HepG2 (cell line): ENCODE measurements at regions not wholly inside any gene's neighbourhood (a gene's known extent, or its start where the extent isn't known, plus 50 kb on each side); places are given as distances from the start of the nearest gene placed in this dataset.

Experiments used
- ATAC-seq: fragments of 200-7000 bp; cut with Tn5 transposase; 3 replicates; pipeline ENCODE4 v1.9.1; 2020; ENCODE audit warnings: mild to moderate bottlenecking, moderate library complexity
- BruUV-seq: library from RNA; stranded (reverse); fragments of 400-500 nt; replicated peaks from 2 replicates; lab custom pipeline; 2021; lab: Mats Ljungman, UMichigan
- CTCF ChIA-PET: fragments of 300-600 bp; formaldehyde crosslinking; extraction: SDS; loops from one replicate; lab custom pipeline; 2021; ENCODE audit warnings: low total read pairs, inconsistent platforms, low intra/inter-chr PET ratio; lab: Yijun Ruan, JAX
- POLR2A ChIA-PET: fragments of 350-600 bp; sonication (Branson Sonifier 250); formaldehyde crosslinking; loops from one replicate; lab custom pipeline; 2020; ENCODE audit warnings: antibody characterized with exemption, inconsistent platforms; lab: Yijun Ruan, JAX
- DNase-seq: peaks from one replicate; pipeline ENCODE4 v3.0.0-alpha.2; 2015; ENCODE audit warnings: low spot score
- FAIRE-seq: peaks from 3 replicates; lab custom pipeline; 2011; peaks lifted over from hg19 to GRCh38; lab: Jason Lieb, UNC
- H2AFZ ChIP-seq: one replicate; pipeline ENCODE4 v1.6.1; 2011; ENCODE audit warnings: low read length, inconsistent platforms
- H3K27ac ChIP-seq: fragments of 300-600 bp; 3 replicates; pipeline ENCODE4 v1.8.0; 2011; ENCODE audit warnings: mixed run types, mild to moderate bottlenecking, mixed read lengths, low read length, inconsistent platforms; ENCODE audit not compliant: insufficient read depth; ENCODE audit errors: extremely low read length
- H3K27me3 ChIP-seq, 2 experiments: fragments of 200-600 bp in 1 of 2; 2 replicates in 1 of 2; 3 replicates in 1 of 2; pipeline versions ENCODE4 v1.6.0 to v1.8.0; 2011; ENCODE audit warnings: low read length in 2 of 2, mild to moderate bottlenecking in 2 of 2, moderate library complexity in 2 of 2, inconsistent platforms in 1 of 2; ENCODE audit not compliant: insufficient read depth in 2 of 2, control insufficient read depth in 1 of 2
- H3K36me3 ChIP-seq, 2 experiments: fragments of 200-600 bp in 1 of 2; replicated peaks in 1 of 2; 2 replicates in 1 of 2; 3 replicates in 1 of 2; pipeline versions ENCODE4 v1.5.1 to v1.8.0; 2011; ENCODE audit warnings: low read length in 2 of 2, inconsistent platforms in 1 of 2; ENCODE audit not compliant: insufficient read depth in 2 of 2, control insufficient read depth in 1 of 2
- H3K4me1 ChIP-seq: 2 replicates; pipeline ENCODE4 v1.5.1; 2012; ENCODE audit warnings: low read length, inconsistent platforms; ENCODE audit not compliant: insufficient read depth
- H3K4me2 ChIP-seq: 2 replicates; pipeline ENCODE4 v1.6.0; 2011; ENCODE audit warnings: low read depth, low read length, inconsistent platforms
- H3K4me3 ChIP-seq, 3 experiments: fragments of 200-600 bp in 1 of 3; sonication (generic), shearing (Covaris generic) in 1 of 3; replicated peaks in 1 of 3; 2 replicates each; pipeline ENCODE4 v1.5.1; 2011 to 2016; ENCODE audit warnings: low read length in 3 of 3, inconsistent platforms in 2 of 3, low read depth in 2 of 3, mild to moderate bottlenecking in 2 of 3, control low read depth in 1 of 3, mixed read lengths in 1 of 3; ENCODE audit not compliant: insufficient read depth in 1 of 3
- H3K79me2 ChIP-seq: one replicate; pipeline ENCODE4 v1.6.1; 2011; ENCODE audit warnings: low read length, inconsistent platforms; ENCODE audit not compliant: insufficient read depth
- H3K9ac ChIP-seq: 2 replicates; pipeline ENCODE4 v1.6.0; 2011; ENCODE audit warnings: mild to moderate bottlenecking, low read depth, low read length, inconsistent platforms; ENCODE audit not compliant: insufficient read depth
- H3K9me3 ChIP-seq: 2 replicates; pipeline ENCODE4 v1.5.1; 2012; ENCODE audit warnings: mild to moderate bottlenecking, low read length
- H4K20me1 ChIP-seq: 2 replicates; pipeline ENCODE4 v1.6.0; 2011; ENCODE audit warnings: inconsistent platforms, mild to moderate bottlenecking, low read length, moderate library complexity; ENCODE audit not compliant: insufficient read depth
- CENPBD1 ChIP-seq: sonication (generic); formaldehyde crosslinking; IDR thresholded peaks from 2 replicates; pipeline ENCODE4 v1.8.0; 2022; ENCODE audit warnings: missing genetic modification reagents, low read depth, mild to moderate bottlenecking, borderline replicate concordance
- CHCHD3 ChIP-seq: sonication (generic); formaldehyde crosslinking; IDR thresholded peaks from 2 replicates; pipeline ENCODE4 v1.8.0; 2022; ENCODE audit warnings: mild to moderate bottlenecking, missing genetic modification reagents, moderate library complexity
- GFI1 ChIP-seq: sonication (generic); formaldehyde crosslinking; IDR thresholded peaks from 2 replicates; pipeline ENCODE4 v1.5.0; 2020; ENCODE audit warnings: missing genetic modification reagents, mild to moderate bottlenecking, borderline replicate concordance
- HMGA1 ChIP-seq: sonication (generic); formaldehyde crosslinking; conservative IDR thresholded peaks from 2 replicates; pipeline ENCODE4 v1.4.0; 2020; ENCODE audit warnings: missing genetic modification reagents
- KDM2A ChIP-seq: sonication (generic); formaldehyde crosslinking; IDR thresholded peaks from 2 replicates; pipeline ENCODE4 v1.4.0; 2020; ENCODE audit warnings: low read depth, missing genetic modification reagents, borderline replicate concordance
- PCBP2 ChIP-seq: fragments of 200-400 bp; formaldehyde crosslinking; optimal IDR thresholded peaks from 2 replicates; pipeline ENCODE3; 2018; ENCODE audit warnings: low read length, low read depth; ENCODE audit not compliant: poor library complexity, severe bottlenecking
- RAD21 ChIP-seq: fragments of 450-650 bp; formaldehyde crosslinking; IDR thresholded peaks from 2 replicates; pipeline ENCODE4 v1.5.0; 2020; ENCODE audit warnings: mild to moderate bottlenecking
- SALL1 ChIP-seq: sonication (generic); formaldehyde crosslinking; IDR thresholded peaks from 2 replicates; pipeline ENCODE4 v1.8.0; 2022; ENCODE audit warnings: mild to moderate bottlenecking, missing genetic modification reagents
- SMARCC2 ChIP-seq: fragments of 450-650 bp; IDR thresholded peaks from 2 replicates; pipeline ENCODE4 v1.6.1; 2017; ENCODE audit warnings: antibody characterized with exemption, mild to moderate bottlenecking
- ZBTB2 ChIP-seq: sonication (generic); formaldehyde crosslinking; IDR thresholded peaks from 2 replicates; pipeline ENCODE4 v1.8.0; 2022; ENCODE audit warnings: low read depth, missing genetic modification reagents
- ZKSCAN1 ChIP-seq: fragments of 150-350 bp; IDR thresholded peaks from 2 replicates; pipeline ENCODE4 v1.6.1; 2014; ENCODE audit warnings: low read length
- ZNF205 ChIP-seq: IDR thresholded peaks from 2 replicates; pipeline ENCODE4 v1.6.1; 2018; ENCODE audit warnings: missing biosample characterization, missing genetic modification reagents
- ZNF724P ChIP-seq: sonication (generic); formaldehyde crosslinking; IDR thresholded peaks from 2 replicates; pipeline ENCODE4 v1.8.0; 2022; ENCODE audit warnings: missing genetic modification reagents, borderline replicate concordance
- ZNF75D ChIP-seq: sonication (generic); formaldehyde crosslinking; IDR thresholded peaks from 2 replicates; pipeline ENCODE4 v1.8.1; 2023; ENCODE audit warnings: missing genetic modification reagents, mild to moderate bottlenecking, borderline replicate concordance
- ZNF891 ChIP-seq: sonication (generic); formaldehyde crosslinking; IDR thresholded peaks from 2 replicates; pipeline ENCODE4 v1.5.0; 2020; ENCODE audit warnings: mild to moderate bottlenecking, missing genetic modification reagents
- WGBS: methylation state at CpG from one replicate; pipeline ENCODE4 v1.1.6; 2017; ENCODE audit warnings: low lambda C conversion rate; 5-methylcytosine and 5-hydroxymethylcytosine counted together
- in situ Hi-C: cut with HindIII; loops from 2 replicates; pipeline ENCODE4 v1.10.0; 2017; ENCODE audit warnings: low pct_unique_long_range_greater_than_20kb; ENCODE audit not compliant: extremely low pct_ligation_motif_present
- intact Hi-C: fragments of 100-400 bp; cut with micrococcal nuclease; formaldehyde crosslinking; loops from one replicate; pipeline ENCODE4 v1.10.0; 2022; ENCODE audit not compliant: unreplicated experiment
- TF ChIP-seq, protein P1 (sequence below): sonication (generic); formaldehyde crosslinking; IDR thresholded peaks from 2 replicates; pipeline ENCODE4 v1.4.0; 2020; ENCODE audit warnings: missing genetic modification reagents, mild to moderate bottlenecking, borderline replicate concordance
- TF ChIP-seq, protein P2 (sequence below): sonication (generic); formaldehyde crosslinking; IDR thresholded peaks from 2 replicates; pipeline ENCODE4 v1.4.0; 2020; ENCODE audit warnings: mild to moderate bottlenecking, missing genetic modification reagents, borderline replicate concordance
- TF ChIP-seq, protein P3 (sequence below): fragments of 450-650 bp; IDR thresholded peaks from 2 replicates; pipeline ENCODE4 v1.6.1; 2016

- POLR2A ChIA-PET = no interaction called here
- Histone ChIP-seq H3K9ac (no peak overlapping the region), H3K36me3 (no peaks in the 10 kb centered on the region), H3K79me2 (no peaks in the 10 kb centered on the region), H3K27me3 (no peaks in the 10 kb centered on the region), H3K9me3 (no peaks in the 10 kb centered on the region), H4K20me1 (no peaks in the 10 kb centered on the region), H3K4me3 (no peak overlapping the region), H3K4me2 (no peak overlapping the region), H3K4me1 (no peaks in the 10 kb centered on the region), H2AFZ (no peak overlapping the region), H3K27ac (no peak overlapping the region)
- DNase-seq (no peak), FAIRE-seq (no peak), ATAC-seq (no peak)
- in situ Hi-C loops = no loop called here
- intact Hi-C loops = no loop called here
- CTCF ChIA-PET = no interaction called here
- WGBS = 7% methylated on average over 4 of the region's 4 CpGs
- no TSS peak for BruUV-seq
- TF ChIP-seq GFI1 (CRISPR knock-in tag) (no peak), RAD21 (CRISPR knock-in tag) (no peak), KDM2A (CRISPR knock-in tag) (no peak), ZNF724P (CRISPR knock-in tag) (no peak), ZNF205 (CRISPR knock-in tag) (no peak), HMGA1 (no peak), ZKSCAN1 (no peak), SALL1 (no peak), CHCHD3 (no peak), ZBTB2 (no peak), ZNF891 (no peak), CENPBD1 (CRISPR knock-in tag) (no peak), ZNF75D (no peak), PCBP2 (no peak), SMARCC2 (no peak)
- TF ChIP-seq, protein P1, sequence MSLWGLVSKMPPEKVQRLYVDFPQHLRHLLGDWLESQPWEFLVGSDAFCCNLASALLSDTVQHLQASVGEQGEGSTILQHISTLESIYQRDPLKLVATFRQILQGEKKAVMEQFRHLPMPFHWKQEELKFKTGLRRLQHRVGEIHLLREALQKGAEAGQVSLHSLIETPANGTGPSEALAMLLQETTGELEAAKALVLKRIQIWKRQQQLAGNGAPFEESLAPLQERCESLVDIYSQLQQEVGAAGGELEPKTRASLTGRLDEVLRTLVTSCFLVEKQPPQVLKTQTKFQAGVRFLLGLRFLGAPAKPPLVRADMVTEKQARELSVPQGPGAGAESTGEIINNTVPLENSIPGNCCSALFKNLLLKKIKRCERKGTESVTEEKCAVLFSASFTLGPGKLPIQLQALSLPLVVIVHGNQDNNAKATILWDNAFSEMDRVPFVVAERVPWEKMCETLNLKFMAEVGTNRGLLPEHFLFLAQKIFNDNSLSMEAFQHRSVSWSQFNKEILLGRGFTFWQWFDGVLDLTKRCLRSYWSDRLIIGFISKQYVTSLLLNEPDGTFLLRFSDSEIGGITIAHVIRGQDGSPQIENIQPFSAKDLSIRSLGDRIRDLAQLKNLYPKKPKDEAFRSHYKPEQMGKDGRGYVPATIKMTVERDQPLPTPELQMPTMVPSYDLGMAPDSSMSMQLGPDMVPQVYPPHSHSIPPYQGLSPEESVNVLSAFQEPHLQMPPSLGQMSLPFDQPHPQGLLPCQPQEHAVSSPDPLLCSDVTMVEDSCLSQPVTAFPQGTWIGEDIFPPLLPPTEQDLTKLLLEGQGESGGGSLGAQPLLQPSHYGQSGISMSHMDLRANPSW (CRISPR knock-in tag) = no peak
- TF ChIP-seq, protein P2, sequence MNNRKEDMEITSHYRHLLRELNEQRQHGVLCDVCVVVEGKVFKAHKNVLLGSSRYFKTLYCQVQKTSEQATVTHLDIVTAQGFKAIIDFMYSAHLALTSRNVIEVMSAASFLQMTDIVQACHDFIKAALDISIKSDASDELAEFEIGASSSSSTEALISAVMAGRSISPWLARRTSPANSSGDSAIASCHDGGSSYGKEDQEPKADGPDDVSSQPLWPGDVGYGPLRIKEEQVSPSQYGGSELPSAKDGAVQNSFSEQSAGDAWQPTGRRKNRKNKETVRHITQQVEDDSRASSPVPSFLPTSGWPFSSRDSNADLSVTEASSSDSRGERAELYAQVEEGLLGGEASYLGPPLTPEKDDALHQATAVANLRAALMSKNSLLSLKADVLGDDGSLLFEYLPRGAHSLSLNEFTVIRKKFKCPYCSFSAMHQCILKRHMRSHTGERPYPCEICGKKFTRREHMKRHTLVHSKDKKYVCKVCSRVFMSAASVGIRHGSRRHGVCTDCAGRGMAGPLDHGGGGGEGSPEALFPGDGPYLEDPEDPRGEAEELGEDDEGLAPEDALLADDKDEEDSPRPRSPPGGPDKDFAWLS (CRISPR knock-in tag) = no peak
- TF ChIP-seq, protein P3, sequence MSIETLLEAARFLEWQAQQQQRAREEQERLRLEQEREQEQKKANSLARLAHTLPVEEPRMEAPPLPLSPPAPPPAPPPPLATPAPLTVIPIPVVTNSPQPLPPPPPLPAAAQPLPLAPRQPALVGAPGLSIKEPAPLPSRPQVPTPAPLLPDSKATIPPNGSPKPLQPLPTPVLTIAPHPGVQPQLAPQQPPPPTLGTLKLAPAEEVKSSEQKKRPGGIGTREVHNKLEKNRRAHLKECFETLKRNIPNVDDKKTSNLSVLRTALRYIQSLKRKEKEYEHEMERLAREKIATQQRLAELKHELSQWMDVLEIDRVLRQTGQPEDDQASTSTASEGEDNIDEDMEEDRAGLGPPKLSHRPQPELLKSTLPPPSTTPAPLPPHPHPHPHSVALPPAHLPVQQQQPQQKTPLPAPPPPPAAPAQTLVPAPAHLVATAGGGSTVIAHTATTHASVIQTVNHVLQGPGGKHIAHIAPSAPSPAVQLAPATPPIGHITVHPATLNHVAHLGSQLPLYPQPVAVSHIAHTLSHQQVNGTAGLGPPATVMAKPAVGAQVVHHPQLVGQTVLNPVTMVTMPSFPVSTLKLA = no peak
These were observed 219.5 kb downstream of the PCDH7 start for GRCh38 chr4:30939684-30940083.
